HepG2 (cell line): ENCODE measurements at regions not wholly inside any gene's neighbourhood (a gene's known extent, or its start where the extent isn't known, plus 50 kb on each side); places are given as distances from the start of the nearest gene placed in this dataset.
"Not testable (repeated sequence)": the region's sequence is repeated elsewhere in the genome, so short reads cannot be mapped to it uniquely, and the experiment has no call there.

ENCODE experiments used
- ATAC-seq: fragments of 200-7000 bp; cut with Tn5 transposase; 3 replicates; pipeline ENCODE4 v1.9.1; 2020; ENCODE audit warnings: mild to moderate bottlenecking, moderate library complexity
- BruUV-seq: library from RNA; stranded (reverse); fragments of 400-500 nt; replicated peaks from 2 replicates; lab custom pipeline; 2021; lab: Mats Ljungman, UMichigan
- CTCF ChIA-PET: fragments of 300-600 bp; formaldehyde crosslinking; extraction: SDS; loops from one replicate; lab custom pipeline; 2021; ENCODE audit warnings: low total read pairs, inconsistent platforms, low intra/inter-chr PET ratio; lab: Yijun Ruan, JAX
- POLR2A ChIA-PET: fragments of 350-600 bp; sonication (Branson Sonifier 250); formaldehyde crosslinking; loops from one replicate; lab custom pipeline; 2020; ENCODE audit warnings: antibody characterized with exemption, inconsistent platforms; lab: Yijun Ruan, JAX
- DNase-seq: peaks from one replicate; pipeline ENCODE4 v3.0.0-alpha.2; 2015; ENCODE audit warnings: low spot score
- FAIRE-seq: peaks from 3 replicates; lab custom pipeline; 2011; peaks lifted over from hg19 to GRCh38; lab: Jason Lieb, UNC
- H2AFZ ChIP-seq: one replicate; pipeline ENCODE4 v1.6.1; 2011; ENCODE audit warnings: low read length, inconsistent platforms
- H3K27ac ChIP-seq: fragments of 300-600 bp; 3 replicates; pipeline ENCODE4 v1.8.0; 2011; ENCODE audit warnings: mixed run types, mild to moderate bottlenecking, mixed read lengths, low read length, inconsistent platforms; ENCODE audit not compliant: insufficient read depth; ENCODE audit errors: extremely low read length
- H3K27me3 ChIP-seq, 2 experiments: fragments of 200-600 bp in 1 of 2; 2 replicates in 1 of 2; 3 replicates in 1 of 2; pipeline versions ENCODE4 v1.6.0 to v1.8.0; 2011; ENCODE audit warnings: low read length in 2 of 2, mild to moderate bottlenecking in 2 of 2, moderate library complexity in 2 of 2, inconsistent platforms in 1 of 2; ENCODE audit not compliant: insufficient read depth in 2 of 2, control insufficient read depth in 1 of 2
- H3K36me3 ChIP-seq, 2 experiments: fragments of 200-600 bp in 1 of 2; replicated peaks in 1 of 2; 2 replicates in 1 of 2; 3 replicates in 1 of 2; pipeline versions ENCODE4 v1.5.1 to v1.8.0; 2011; ENCODE audit warnings: low read length in 2 of 2, inconsistent platforms in 1 of 2; ENCODE audit not compliant: insufficient read depth in 2 of 2, control insufficient read depth in 1 of 2
- H3K4me1 ChIP-seq: 2 replicates; pipeline ENCODE4 v1.5.1; 2012; ENCODE audit warnings: low read length, inconsistent platforms; ENCODE audit not compliant: insufficient read depth
- H3K4me2 ChIP-seq: 2 replicates; pipeline ENCODE4 v1.6.0; 2011; ENCODE audit warnings: low read depth, low read length, inconsistent platforms
- H3K4me3 ChIP-seq, 3 experiments: fragments of 200-600 bp in 1 of 3; sonication (generic), shearing (Covaris generic) in 1 of 3; replicated peaks in 1 of 3; 2 replicates each; pipeline ENCODE4 v1.5.1; 2011 to 2016; ENCODE audit warnings: low read length in 3 of 3, inconsistent platforms in 2 of 3, low read depth in 2 of 3, mild to moderate bottlenecking in 2 of 3, control low read depth in 1 of 3, mixed read lengths in 1 of 3; ENCODE audit not compliant: insufficient read depth in 1 of 3
- H3K79me2 ChIP-seq: one replicate; pipeline ENCODE4 v1.6.1; 2011; ENCODE audit warnings: low read length, inconsistent platforms; ENCODE audit not compliant: insufficient read depth
- H3K9ac ChIP-seq: 2 replicates; pipeline ENCODE4 v1.6.0; 2011; ENCODE audit warnings: mild to moderate bottlenecking, low read depth, low read length, inconsistent platforms; ENCODE audit not compliant: insufficient read depth
- H3K9me3 ChIP-seq: 2 replicates; pipeline ENCODE4 v1.5.1; 2012; ENCODE audit warnings: mild to moderate bottlenecking, low read length
- H4K20me1 ChIP-seq: 2 replicates; pipeline ENCODE4 v1.6.0; 2011; ENCODE audit warnings: inconsistent platforms, mild to moderate bottlenecking, low read length, moderate library complexity; ENCODE audit not compliant: insufficient read depth
- ATF6 ChIP-seq: sonication (generic); formaldehyde crosslinking; conservative IDR thresholded peaks from 2 replicates; pipeline ENCODE4 v1.4.0; 2020; ENCODE audit warnings: missing genetic modification reagents
- ZBTB37 ChIP-seq: sonication (generic); formaldehyde crosslinking; IDR thresholded peaks from 2 replicates; pipeline ENCODE4 v1.4.0; 2020; ENCODE audit warnings: mild to moderate bottlenecking, missing genetic modification reagents
- ZNF7 ChIP-seq: IDR thresholded peaks from 2 replicates; pipeline ENCODE4 v1.6.1; 2016; ENCODE audit warnings: missing biosample characterization, missing genetic modification reagents
- WGBS: methylation state at CpG from one replicate; pipeline ENCODE4 v1.1.6; 2017; ENCODE audit warnings: low lambda C conversion rate; 5-methylcytosine and 5-hydroxymethylcytosine counted together
- in situ Hi-C: cut with HindIII; loops from 2 replicates; pipeline ENCODE4 v1.10.0; 2017; ENCODE audit warnings: low pct_unique_long_range_greater_than_20kb; ENCODE audit not compliant: extremely low pct_ligation_motif_present
- intact Hi-C: fragments of 100-400 bp; cut with micrococcal nuclease; formaldehyde crosslinking; loops from one replicate; pipeline ENCODE4 v1.10.0; 2022; ENCODE audit not compliant: unreplicated experiment

GRCh38 chr4:137789263-137789662, 257.0 kb upstream of the PCDH18 start:
- CTCF ChIA-PET, H3K4me3 ChIP-seq: not testable (repeated sequence)
- WGBS: 58% methylated on average over 3 of the region's 3 CpGs

GRCh38 chr4:137783923-137784322, 251.6 kb upstream of the PCDH18 start:
- ATAC-seq: not testable (repeated sequence)

More at GRCh38 chr4:137789263-137789662, 257.0 kb upstream of the PCDH18 start:
- BruUV-seq, H3K4me2 ChIP-seq, DNase-seq, POLR2A ChIA-PET, intact Hi-C loops, H2AFZ ChIP-seq, H3K9ac ChIP-seq, H3K27ac ChIP-seq, in situ Hi-C loops, H4K20me1 ChIP-seq, H3K79me2 ChIP-seq, H3K9me3 ChIP-seq, H3K27me3 ChIP-seq, FAIRE-seq, H3K36me3 ChIP-seq, H3K4me1 ChIP-seq, ATAC-seq: not testable (repeated sequence)

GRCh38 chr4:137775701-137776100, 243.4 kb upstream of the PCDH18 start:
- BruUV-seq: no TSS peak
- CTCF ChIA-PET: no interaction called here
- WGBS: 28% methylated on average over 3 of the region's 3 CpGs

More at GRCh38 chr4:137783923-137784322, 251.6 kb upstream of the PCDH18 start:
- H3K36me3 ChIP-seq, POLR2A ChIA-PET, H3K9ac ChIP-seq, DNase-seq, H2AFZ ChIP-seq, H3K4me2 ChIP-seq, CTCF ChIA-PET, BruUV-seq, H3K4me1 ChIP-seq, H3K9me3 ChIP-seq, in situ Hi-C loops, intact Hi-C loops, H3K27ac ChIP-seq, H3K27me3 ChIP-seq, FAIRE-seq, H4K20me1 ChIP-seq, H3K4me3 ChIP-seq, H3K79me2 ChIP-seq: not testable (repeated sequence)
- 20% methylated on average over 1 of the region's 7 CpGs for WGBS

More at GRCh38 chr4:137775701-137776100, 243.4 kb upstream of the PCDH18 start:
- Histone ChIP-seq H3K27me3 (no peaks in the 10 kb centered on the region), H3K36me3 (no peaks in the 10 kb centered on the region), H3K4me2 (no peak overlapping the region), H4K20me1 (no peaks in the 10 kb centered on the region), H3K9ac (no peak overlapping the region), H3K79me2 (no peaks in the 10 kb centered on the region), H3K9me3 (no peaks in the 10 kb centered on the region), H3K4me3 (no peak overlapping the region), H3K27ac (no peak overlapping the region), H3K4me1 (no peaks in the 10 kb centered on the region), H2AFZ (no peak overlapping the region)
- no peak for DNase-seq
- FAIRE-seq: no peak
- ATAC-seq: no peak
- intact Hi-C loops: no loop called here
- POLR2A ChIA-PET: no interaction called here
- in situ Hi-C loops: no loop called here
- no peak for TF ChIP-seq ATF6 (CRISPR knock-in tag)
- no peak for TF ChIP-seq ZBTB37 (CRISPR knock-in tag)
- TF ChIP-seq ZNF7: no peak
